Thyroid gland (tissue), 4 donors: ENCODE measurements at regions not wholly inside any gene's neighbourhood (a gene's known extent, or its start where the extent isn't known, plus 50 kb on each side); places are given as distances from the start of the nearest gene placed in this dataset.

Source experiments
- DNase-seq, 2 donors: peaks; one replicate each; pipeline ENCODE4 v3.0.0-alpha.2; 2019
- H3K27ac ChIP-seq, 3 donors: fragments of 200-600 bp; sonication (generic); 1 replicate in 2 of 3; 2 replicates in 1 of 3; pipeline ENCODE4 v1.5.1; 2016 to 2019; ENCODE audit warnings: mild to moderate bottlenecking in 1 of 3, moderate library complexity in 1 of 3
- H3K27me3 ChIP-seq: fragments of 200-600 bp; sonication (generic); one replicate; pipeline ENCODE4 v1.5.1; 2019
- H3K36me3 ChIP-seq, 2 donors: fragments of 200-600 bp; sonication (generic); one replicate each; pipeline ENCODE4 v1.5.1; 2016 to 2019
- H3K4me1 ChIP-seq, 2 donors: fragments of 200-600 bp; sonication (generic); one replicate each; pipeline ENCODE4 v1.5.1; 2017 to 2019
- H3K4me3 ChIP-seq, 3 donors: fragments of 200-600 bp; sonication (generic); replicated peaks in 1 of 3; 1 replicate in 2 of 3; 2 replicates in 1 of 3; pipeline ENCODE4 v1.5.1; 2016; ENCODE audit warnings: mild to moderate bottlenecking in 1 of 3
- H3K9me3 ChIP-seq: fragments of 200-600 bp; sonication (generic); one replicate; pipeline ENCODE4 v1.5.1; 2017
- POLR2A ChIP-seq, 2 donors: fragments of 450-650 bp; IDR thresholded peaks; one replicate each; pipeline ENCODE4 v1.6.1; 2017; ENCODE audit warnings: antibody characterized with exemption in 2 of 2, mild to moderate bottlenecking in 2 of 2, moderate library complexity in 1 of 2
- WGBS, 2 donors: methylation state at CpG; one replicate each; pipeline ENCODE4 v1.1.5; 2017; 5-methylcytosine and 5-hydroxymethylcytosine counted together
- intact Hi-C: fragments of 100-400 bp; cut with DNase I; formaldehyde crosslinking; loops from one replicate; pipeline ENCODE4 v1.15.1; 2023
- TF ChIP-seq, protein P1 (sequence below), 6 experiments: fragments of 200-600 bp in 3 of 6; fragments of 450-650 bp in 3 of 6; sonication (generic) in 3 of 6; IDR thresholded peaks; one replicate each; pipeline ENCODE4 v1.5.1; 2016 to 2019; ENCODE audit warnings: antibody characterized with exemption in 6 of 6, mild to moderate bottlenecking in 2 of 6, inconsistent platforms in 1 of 6, moderate library complexity in 1 of 6

DNA sequence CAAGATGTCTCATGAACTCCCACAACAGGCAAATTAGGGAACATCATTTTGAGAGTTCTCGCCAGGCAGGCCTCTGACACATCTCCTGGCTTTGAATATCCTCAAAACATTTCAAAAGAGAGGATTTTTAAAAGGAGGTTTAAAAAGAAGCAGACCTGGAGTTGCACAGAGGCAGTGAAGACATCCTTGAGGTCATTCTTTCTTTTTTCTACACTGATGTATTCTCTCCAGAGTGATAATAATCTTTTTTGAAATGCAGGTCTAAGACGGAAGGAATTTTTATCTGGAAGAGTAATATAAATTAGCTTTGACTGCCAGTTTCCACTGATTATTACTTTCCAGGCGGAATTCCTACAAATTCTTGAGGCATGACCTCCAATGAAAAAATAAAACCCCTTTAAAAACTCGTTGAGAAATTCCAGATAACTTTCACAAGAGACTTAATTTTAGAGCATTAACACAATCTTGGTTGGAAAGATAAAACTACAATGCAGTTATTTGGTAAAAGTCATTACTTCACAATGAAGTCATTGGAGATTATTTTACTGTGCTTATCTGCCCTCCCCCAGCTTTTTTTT is 125.0 kb downstream of the LYPLAL1 start:
- DNase-seq: no peak
- no peaks in the 10 kb centered on the region for H3K36me3 ChIP-seq
- TF ChIP-seq POLR2A (IDR thresholded peaks at IDR 0.05): no peak
- TF ChIP-seq, protein P1, sequence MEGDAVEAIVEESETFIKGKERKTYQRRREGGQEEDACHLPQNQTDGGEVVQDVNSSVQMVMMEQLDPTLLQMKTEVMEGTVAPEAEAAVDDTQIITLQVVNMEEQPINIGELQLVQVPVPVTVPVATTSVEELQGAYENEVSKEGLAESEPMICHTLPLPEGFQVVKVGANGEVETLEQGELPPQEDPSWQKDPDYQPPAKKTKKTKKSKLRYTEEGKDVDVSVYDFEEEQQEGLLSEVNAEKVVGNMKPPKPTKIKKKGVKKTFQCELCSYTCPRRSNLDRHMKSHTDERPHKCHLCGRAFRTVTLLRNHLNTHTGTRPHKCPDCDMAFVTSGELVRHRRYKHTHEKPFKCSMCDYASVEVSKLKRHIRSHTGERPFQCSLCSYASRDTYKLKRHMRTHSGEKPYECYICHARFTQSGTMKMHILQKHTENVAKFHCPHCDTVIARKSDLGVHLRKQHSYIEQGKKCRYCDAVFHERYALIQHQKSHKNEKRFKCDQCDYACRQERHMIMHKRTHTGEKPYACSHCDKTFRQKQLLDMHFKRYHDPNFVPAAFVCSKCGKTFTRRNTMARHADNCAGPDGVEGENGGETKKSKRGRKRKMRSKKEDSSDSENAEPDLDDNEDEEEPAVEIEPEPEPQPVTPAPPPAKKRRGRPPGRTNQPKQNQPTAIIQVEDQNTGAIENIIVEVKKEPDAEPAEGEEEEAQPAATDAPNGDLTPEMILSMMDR (IDR thresholded peaks at IDR 0.05): no peak
- H3K9me3 ChIP-seq: no peaks in the 10 kb centered on the region
- H3K4me1 ChIP-seq: peaks cover 19 to 20% of the 10 kb centered on the region in 2 donors
- intact Hi-C loops: no loop called here
- no peak overlapping the region for H3K4me3 ChIP-seq
- WGBS, 2 donors: 42 to 47% methylated on average over 4 of the region's 4 CpGs
- H3K27me3 ChIP-seq: no peaks in the 10 kb centered on the region
- peak overlapping the region; percentile 28 to 72 (median 61) for H3K27ac ChIP-seq

DNA sequence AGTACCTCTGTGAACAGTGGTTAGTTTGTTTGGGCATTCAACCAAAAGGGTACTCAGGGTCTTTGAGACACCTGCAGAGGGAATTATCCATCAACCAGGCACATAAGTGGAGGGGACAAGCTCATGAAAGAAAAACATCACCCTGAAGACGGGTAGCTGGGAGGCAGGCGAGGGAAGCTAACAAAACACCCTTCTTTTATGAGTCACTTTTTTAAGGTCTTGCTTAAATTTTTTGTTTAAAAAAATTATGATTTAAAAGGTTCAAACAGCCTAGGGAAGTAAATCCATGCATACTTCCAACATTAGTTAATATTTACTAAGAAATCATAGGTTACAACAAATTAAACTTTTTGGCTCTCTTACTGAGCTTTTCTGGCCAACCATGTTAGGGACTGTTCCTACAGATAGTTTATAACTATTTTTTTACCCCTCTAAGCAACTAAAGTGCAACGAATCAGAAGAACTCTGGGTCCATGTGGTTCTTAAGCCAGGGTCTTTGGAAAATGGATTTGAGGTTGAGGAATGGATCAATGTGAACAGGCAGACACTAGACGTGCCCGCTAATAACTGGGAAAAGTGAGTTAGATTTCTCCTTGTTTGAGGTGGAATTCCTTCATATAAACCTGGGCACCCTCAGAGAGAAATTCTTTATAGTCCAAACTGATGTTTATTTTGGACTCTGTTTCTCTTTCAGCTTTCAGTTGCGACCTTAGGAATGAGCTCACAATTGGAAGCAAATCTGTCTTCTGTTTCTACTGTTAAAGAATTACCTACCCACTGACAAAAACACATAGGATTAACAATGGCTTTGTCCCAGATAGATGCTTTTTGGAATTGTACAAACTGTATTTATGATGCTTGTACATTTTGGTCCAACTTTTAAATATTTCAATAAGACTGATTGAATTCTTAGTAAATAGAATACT is 123.0 kb downstream of the LYPLAL1 start:
- Histone ChIP-seq H3K27me3 (no peaks in the 10 kb centered on the region), H3K9me3 (no peaks in the 10 kb centered on the region), H3K4me1 (peaks cover 19 to 20% of the 10 kb centered on the region in 2 donors), H3K27ac (peak overlapping the region in 1 of 3 donors; percentile 6), H3K36me3 (no peaks in the 10 kb centered on the region), H3K4me3 (no peak overlapping the region)
- DNase-seq: no peak
- TF ChIP-seq, protein P1 (IDR thresholded peaks at IDR 0.05): no peak
- no peak for TF ChIP-seq POLR2A (IDR thresholded peaks at IDR 0.05)
- intact Hi-C loops: no loop called here
- 47 to 57% methylated on average over 6 of the region's 6 CpGs for WGBS, 2 donors

DNA sequence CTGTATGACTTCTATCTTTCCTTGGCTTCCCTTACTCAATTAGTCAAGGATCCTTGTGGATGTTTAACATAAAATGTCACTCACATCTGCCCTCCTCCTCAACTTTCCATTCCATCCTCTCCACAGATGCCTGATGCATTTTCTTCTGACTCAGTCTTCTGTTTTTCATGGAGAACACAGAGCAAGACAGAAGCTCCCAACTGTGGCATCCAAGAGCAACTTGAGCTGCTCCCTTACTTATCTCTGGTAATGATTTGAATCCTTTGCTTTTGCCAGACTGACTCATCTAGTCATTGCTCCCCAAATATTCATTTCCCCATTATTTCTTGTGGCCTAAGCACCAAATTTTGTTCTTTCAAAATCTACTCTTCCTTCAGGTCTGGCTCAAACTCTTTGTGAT is 120.6 kb downstream of the LYPLAL1 start:
- H3K4me1 ChIP-seq: peaks cover 19% of the 10 kb centered on the region in 2 donors
- no peaks in the 10 kb centered on the region for H3K27me3 ChIP-seq
- no peaks in the 10 kb centered on the region for H3K36me3 ChIP-seq
- no peak overlapping the region for H3K4me3 ChIP-seq
- no peaks in the 10 kb centered on the region for H3K9me3 ChIP-seq
- TF ChIP-seq, protein P1 (IDR thresholded peaks at IDR 0.05): no peak
- no peak for TF ChIP-seq POLR2A (IDR thresholded peaks at IDR 0.05)
- intact Hi-C loops: no loop called here
- no peak for DNase-seq
- no peak overlapping the region for H3K27ac ChIP-seq

DNA sequence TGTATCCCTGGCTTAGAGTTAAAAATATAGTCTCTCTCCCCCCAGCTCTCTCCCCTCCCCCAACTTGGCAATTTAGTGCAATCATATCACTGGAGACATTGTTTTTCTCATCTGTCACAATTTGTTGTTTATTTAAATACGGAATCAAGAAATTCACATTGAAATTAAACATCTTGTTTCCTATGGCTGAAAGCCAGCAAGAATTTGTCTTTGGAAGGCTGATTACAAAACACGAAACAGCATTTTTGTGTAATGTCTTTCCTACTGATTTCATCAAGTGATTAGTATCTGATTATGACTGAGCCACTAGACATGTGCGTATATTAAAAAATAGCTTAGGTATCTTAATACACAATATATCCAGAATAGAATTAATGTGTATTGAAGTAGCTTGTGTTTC is 119.7 kb downstream of the LYPLAL1 start:
- Histone ChIP-seq H3K27ac (no peak overlapping the region), H3K4me1 (peaks cover 13 to 14% of the 10 kb centered on the region in 2 donors), H3K27me3 (no peaks in the 10 kb centered on the region), H3K4me3 (no peak overlapping the region), H3K36me3 (no peaks in the 10 kb centered on the region), H3K9me3 (no peaks in the 10 kb centered on the region)
- intact Hi-C loops: no loop called here
- 79 to 83% methylated on average over 3 of the region's 3 CpGs for WGBS, 2 donors
- TF ChIP-seq, protein P1 (IDR thresholded peaks at IDR 0.05): no peak
- TF ChIP-seq POLR2A (IDR thresholded peaks at IDR 0.05): no peak
- DNase-seq: no peak

DNA sequence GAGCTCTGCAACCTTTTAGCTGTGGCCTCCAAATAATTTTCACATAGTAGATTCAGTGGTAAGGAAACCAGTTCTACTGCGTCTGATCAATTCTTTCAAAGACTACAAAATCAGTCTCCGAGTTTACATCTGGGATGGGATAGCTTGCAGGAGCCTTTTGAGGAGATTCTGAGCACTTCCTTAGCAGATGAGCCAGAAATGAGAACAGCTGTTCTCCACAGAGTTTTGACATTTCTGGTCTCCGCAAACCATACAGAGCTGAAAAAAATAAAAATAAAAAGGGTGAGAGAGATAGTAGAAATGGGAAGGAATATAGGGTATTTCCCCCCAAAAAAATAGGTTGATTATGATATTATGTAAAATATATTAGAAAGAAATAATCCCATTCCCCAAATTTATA is 119.3 kb downstream of the LYPLAL1 start:
- Histone ChIP-seq H3K27ac (no peak overlapping the region), H3K9me3 (no peaks in the 10 kb centered on the region), H3K4me3 (no peak overlapping the region), H3K36me3 (no peaks in the 10 kb centered on the region), H3K27me3 (no peaks in the 10 kb centered on the region), H3K4me1 (peaks cover 9 to 10% of the 10 kb centered on the region in 2 donors)
- 87 to 92% methylated on average over 3 of the region's 3 CpGs for WGBS, 2 donors
- TF ChIP-seq, protein P1 (IDR thresholded peaks at IDR 0.05): no peak
- TF ChIP-seq POLR2A (IDR thresholded peaks at IDR 0.05): no peak
- no peak for DNase-seq
- intact Hi-C loops: no loop called here
